ENCODE measurements at regions not wholly inside any gene's neighbourhood (a gene's known extent, or its start where the extent isn't known, plus 50 kb on each side); places are given as distances from the start of the nearest gene placed in this dataset.
A peak's percentile ranks its signal among the peaks of the same experiment; 100 is the strongest.

- Histone ChIP-seq H3K4me2 (ENCODE audit: low read length) (peak overlapping the region; percentile 28), H3K27me3 (ENCODE audit: control insufficient read depth, insufficient read depth, low read length) (no peaks in the 10 kb centered on the region), H3K4me3 (ENCODE audit: low read length) (no peak overlapping the region), H3K9ac (ENCODE audit: low read depth, low read length) (no peak overlapping the region), H3K4me1 (ENCODE audit: control insufficient read depth, insufficient read depth, low read length) (peaks cover 14% of the 10 kb centered on the region), H3K9me3 (replicated peaks; ENCODE audit: low read length) (no peaks in the 10 kb centered on the region), H3K36me3 (ENCODE audit: insufficient read depth, low read length) (no peaks in the 10 kb centered on the region)
Observed at GRCh38 chr7:18421297-18422002, 74.1 kb upstream of the HDAC9 start.

- Histone ChIP-seq H3K9me3 (replicated peaks; ENCODE audit: low read length) (no peaks in the 10 kb centered on the region), H3K4me1 (ENCODE audit: control insufficient read depth, insufficient read depth, low read length) (peaks cover 37% of the 10 kb centered on the region), H3K4me2 (ENCODE audit: low read length) (no peak overlapping the region), H3K27me3 (ENCODE audit: control insufficient read depth, insufficient read depth, low read length) (no peaks in the 10 kb centered on the region), H3K4me3 (ENCODE audit: low read length) (no peak overlapping the region), H3K36me3 (ENCODE audit: insufficient read depth, low read length) (no peaks in the 10 kb centered on the region), H3K9ac (ENCODE audit: low read depth, low read length) (no peak overlapping the region)
Observed at GRCh38 chr7:18425227-18425626, 70.3 kb upstream of the HDAC9 start.

GRCh38 chr7:18425838-18426445 lies 69.6 kb upstream of the HDAC9 start:
- Histone ChIP-seq H3K9me3 (replicated peaks; ENCODE audit: low read length) (no peaks in the 10 kb centered on the region), H3K36me3 (ENCODE audit: insufficient read depth, low read length) (no peaks in the 10 kb centered on the region), H3K27me3 (ENCODE audit: control insufficient read depth, insufficient read depth, low read length) (no peaks in the 10 kb centered on the region), H3K4me3 (ENCODE audit: low read length) (no peak overlapping the region), H3K4me1 (ENCODE audit: control insufficient read depth, insufficient read depth, low read length) (peaks cover 34% of the 10 kb centered on the region), H3K9ac (ENCODE audit: low read depth, low read length) (no peak overlapping the region), H3K4me2 (ENCODE audit: low read length) (peak overlapping the region; percentile 23)

GRCh38 chr7:18426564-18427226 lies 68.9 kb upstream of the HDAC9 start:
- Histone ChIP-seq H3K27me3 (ENCODE audit: control insufficient read depth, insufficient read depth, low read length) (no peaks in the 10 kb centered on the region), H3K9ac (ENCODE audit: low read depth, low read length) (no peak overlapping the region), H3K9me3 (replicated peaks; ENCODE audit: low read length) (no peaks in the 10 kb centered on the region), H3K4me1 (ENCODE audit: control insufficient read depth, insufficient read depth, low read length) (peaks cover 33% of the 10 kb centered on the region), H3K4me3 (ENCODE audit: low read length) (no peak overlapping the region), H3K36me3 (ENCODE audit: insufficient read depth, low read length) (no peaks in the 10 kb centered on the region), H3K4me2 (ENCODE audit: low read length) (peak overlapping the region; percentile 23)

- H3K4me1 ChIP-seq (ENCODE audit: control insufficient read depth, insufficient read depth, low read length) = peaks cover 33% of the 10 kb centered on the region
- peak overlapping the region; percentile 54 for H3K4me2 ChIP-seq (ENCODE audit: low read length)
- H3K27me3 ChIP-seq (ENCODE audit: control insufficient read depth, insufficient read depth, low read length) = no peaks in the 10 kb centered on the region
- no peak overlapping the region for H3K4me3 ChIP-seq (ENCODE audit: low read length)
- no peak overlapping the region for H3K9ac ChIP-seq (ENCODE audit: low read depth, low read length)
- H3K9me3 ChIP-seq (replicated peaks; ENCODE audit: low read length) = no peaks in the 10 kb centered on the region
- no peaks in the 10 kb centered on the region for H3K36me3 ChIP-seq (ENCODE audit: insufficient read depth, low read length)
Observed at GRCh38 chr7:18429547-18429946, 66.0 kb upstream of the HDAC9 start.

- Histone ChIP-seq H3K36me3 (ENCODE audit: insufficient read depth, low read length) (no peaks in the 10 kb centered on the region), H3K27me3 (ENCODE audit: control insufficient read depth, insufficient read depth, low read length) (no peaks in the 10 kb centered on the region), H3K9ac (ENCODE audit: low read depth, low read length) (no peak overlapping the region), H3K4me2 (ENCODE audit: low read length) (no peak overlapping the region), H3K4me1 (ENCODE audit: control insufficient read depth, insufficient read depth, low read length) (peaks cover 29% of the 10 kb centered on the region), H3K4me3 (ENCODE audit: low read length) (no peak overlapping the region), H3K9me3 (replicated peaks; ENCODE audit: low read length) (no peaks in the 10 kb centered on the region)
Observed at GRCh38 chr7:18430810-18431209, 64.7 kb upstream of the HDAC9 start.

GRCh38 chr7:18434171-18434570 lies 61.4 kb upstream of the HDAC9 start:
- Histone ChIP-seq H3K9ac (ENCODE audit: low read depth, low read length) (no peak overlapping the region), H3K36me3 (ENCODE audit: insufficient read depth, low read length) (no peaks in the 10 kb centered on the region), H3K4me2 (ENCODE audit: low read length) (no peak overlapping the region), H3K9me3 (replicated peaks; ENCODE audit: low read length) (no peaks in the 10 kb centered on the region), H3K4me1 (ENCODE audit: control insufficient read depth, insufficient read depth, low read length) (peaks cover 8% of the 10 kb centered on the region), H3K27me3 (ENCODE audit: control insufficient read depth, insufficient read depth, low read length) (no peaks in the 10 kb centered on the region), H3K4me3 (ENCODE audit: low read length) (no peak overlapping the region)

- Histone ChIP-seq H3K9me3 (replicated peaks; ENCODE audit: low read length) (no peaks in the 10 kb centered on the region), H3K4me1 (ENCODE audit: control insufficient read depth, insufficient read depth, low read length) (no peaks in the 10 kb centered on the region), H3K4me3 (ENCODE audit: low read length) (no peak overlapping the region), H3K27me3 (ENCODE audit: control insufficient read depth, insufficient read depth, low read length) (no peaks in the 10 kb centered on the region), H3K36me3 (ENCODE audit: insufficient read depth, low read length) (no peaks in the 10 kb centered on the region), H3K9ac (ENCODE audit: low read depth, low read length) (no peak overlapping the region), H3K4me2 (ENCODE audit: low read length) (no peak overlapping the region)
Observed at GRCh38 chr7:18437101-18437500, 58.4 kb upstream of the HDAC9 start.

GRCh38 chr7:18440934-18441333 lies 54.6 kb upstream of the HDAC9 start:
- Histone ChIP-seq H3K4me1 (ENCODE audit: control insufficient read depth, insufficient read depth, low read length) (no peaks in the 10 kb centered on the region), H3K4me2 (ENCODE audit: low read length) (no peak overlapping the region), H3K9me3 (replicated peaks; ENCODE audit: low read length) (no peaks in the 10 kb centered on the region), H3K4me3 (ENCODE audit: low read length) (no peak overlapping the region), H3K9ac (ENCODE audit: low read depth, low read length) (no peak overlapping the region), H3K27me3 (ENCODE audit: control insufficient read depth, insufficient read depth, low read length) (no peaks in the 10 kb centered on the region), H3K36me3 (ENCODE audit: insufficient read depth, low read length) (no peaks in the 10 kb centered on the region)

GRCh38 chr7:18444826-18445225 lies 50.7 kb upstream of the HDAC9 start:
- H3K9me3 ChIP-seq (replicated peaks; ENCODE audit: low read length) = no peaks in the 10 kb centered on the region
- H3K9ac ChIP-seq (ENCODE audit: low read depth, low read length) = no peak overlapping the region
- no peaks in the 10 kb centered on the region for H3K4me1 ChIP-seq (ENCODE audit: control insufficient read depth, insufficient read depth, low read length)
- no peak overlapping the region for H3K4me3 ChIP-seq (ENCODE audit: low read length)
- H3K36me3 ChIP-seq (ENCODE audit: insufficient read depth, low read length) = no peaks in the 10 kb centered on the region
- no peaks in the 10 kb centered on the region for H3K27me3 ChIP-seq (ENCODE audit: control insufficient read depth, insufficient read depth, low read length)
- H3K4me2 ChIP-seq (ENCODE audit: low read length) = no peak overlapping the region

GRCh38 chr7:18445483-18445882 lies 50.1 kb upstream of the HDAC9 start:
- Histone ChIP-seq H3K4me1 (ENCODE audit: control insufficient read depth, insufficient read depth, low read length) (no peaks in the 10 kb centered on the region), H3K36me3 (ENCODE audit: insufficient read depth, low read length) (no peaks in the 10 kb centered on the region), H3K9me3 (replicated peaks; ENCODE audit: low read length) (no peaks in the 10 kb centered on the region), H3K9ac (ENCODE audit: low read depth, low read length) (no peak overlapping the region), H3K27me3 (ENCODE audit: control insufficient read depth, insufficient read depth, low read length) (no peaks in the 10 kb centered on the region), H3K4me2 (ENCODE audit: low read length) (no peak overlapping the region), H3K4me3 (ENCODE audit: low read length) (no peak overlapping the region)
